ENCODE measurements at regions not wholly inside any gene's neighbourhood (a gene's known extent, or its start where the extent isn't known, plus 50 kb on each side); places are given as distances from the start of the nearest gene placed in this dataset.

- no peak for TF ChIP-seq CTCF (IDR thresholded peaks at IDR 0.05; ENCODE audit: low read length)
- TF ChIP-seq EZH2 (optimal IDR thresholded peaks at IDR 0.05; ENCODE audit: low read depth, low read length), result no peak
- no peak for TF ChIP-seq EZH2phosphoT487 (IDR thresholded peaks at IDR 0.05; ENCODE audit: low read length)
Measured at GRCh38 chr17:73748508-73748907, 104.3 kb upstream of the SDK2 start.

All from MM.1S (cell line).